ENCODE measurements at regions not wholly inside any gene's neighbourhood (a gene's known extent, or its start where the extent isn't known, plus 50 kb on each side); places are given as distances from the start of the nearest gene placed in this dataset.
"Not testable (repeated sequence)": the region's sequence is repeated elsewhere in the genome, so short reads cannot be mapped to it uniquely, and the experiment has no call there.

DNA sequence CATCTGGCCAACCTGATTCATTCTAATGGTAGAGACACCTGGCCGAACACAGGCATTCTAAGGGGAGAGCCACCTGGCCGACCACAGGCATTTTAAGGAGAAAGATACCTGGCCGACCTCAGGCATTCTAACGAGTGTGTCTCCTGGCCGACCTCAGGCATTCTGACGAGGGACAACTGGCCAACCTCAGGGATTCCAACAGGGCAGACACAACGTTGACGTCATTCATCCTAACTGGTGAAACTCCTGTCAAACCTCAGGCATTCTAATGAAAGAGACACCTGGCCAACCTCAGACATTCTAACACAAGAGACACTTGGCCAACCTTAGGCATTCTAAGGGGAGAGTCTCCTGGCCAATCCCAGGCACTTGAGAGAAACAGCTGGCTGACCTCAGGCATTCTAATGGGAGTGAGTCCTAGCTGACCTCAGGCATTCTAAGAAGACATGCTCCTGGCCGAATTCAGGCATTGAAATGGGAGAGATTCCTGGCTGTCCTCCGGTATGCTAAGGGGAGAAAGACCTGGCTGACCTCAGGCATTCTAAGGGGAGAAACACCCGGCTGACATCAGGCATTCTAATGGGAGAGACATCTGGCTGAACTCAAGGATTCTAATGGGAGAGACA is 1352.5 kb downstream of the UQCRFS1 start:
- Histone ChIP-seq H3K36me3 (ENCODE audit: control insufficient read depth in 5 of 5, insufficient read depth in 5 of 5, low read length in 5 of 5) (no peaks in the 10 kb centered on the region), H3K9me3 (ENCODE audit: control insufficient read depth in 5 of 5, low read length in 5 of 5) (peaks cover 11 to 49% (median 44%) of the 10 kb centered on the region in 5 donors), H3K9ac (ENCODE audit: low read length in 5 of 5) (no peak overlapping the region), H3K4me3 (ENCODE audit: low read depth in 1 of 5, low read length in 5 of 5) (peak overlapping the region in 2 of 5 donors; percentile 8 to 45), H3K27ac (ENCODE audit: low read depth, low read length) (no peak overlapping the region), H3K4me1 (ENCODE audit: control insufficient read depth in 5 of 5, insufficient read depth in 5 of 5, low read length in 5 of 5) (no peaks in the 10 kb centered on the region), H3K27me3 (ENCODE audit: control insufficient read depth in 5 of 5, insufficient read depth in 4 of 5, low read length in 5 of 5) (no peaks in the 10 kb centered on the region)

DNA sequence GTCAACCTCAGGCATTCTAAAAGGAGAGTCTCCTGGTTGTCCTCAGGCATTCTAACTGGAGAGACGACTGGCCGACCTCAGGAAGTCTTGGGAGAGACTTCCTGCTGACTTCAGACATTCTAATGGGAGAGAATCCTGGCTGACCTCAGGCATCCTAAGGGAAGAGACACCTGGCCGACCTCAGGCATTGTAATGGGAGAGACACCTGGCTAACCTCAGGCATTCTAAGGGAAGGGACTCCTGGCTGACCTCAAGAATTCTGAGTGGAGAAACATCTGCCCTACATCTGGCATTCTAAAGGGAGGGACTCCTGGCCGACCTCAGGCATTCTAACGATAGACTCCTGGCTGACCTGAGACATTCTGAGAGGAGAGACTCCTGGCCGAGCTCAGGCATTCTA is 1353.3 kb downstream of the UQCRFS1 start:
- H3K9me3 ChIP-seq (ENCODE audit: control insufficient read depth in 5 of 5, low read length in 5 of 5) = peaks cover 11 to 49% (median 44%) of the 10 kb centered on the region in 5 donors
- H3K4me3 ChIP-seq (ENCODE audit: low read depth in 1 of 5, low read length in 5 of 5) = peak overlapping the region in 2 of 5 donors; percentile 13 to 45
- H3K4me1 ChIP-seq (ENCODE audit: control insufficient read depth in 5 of 5, insufficient read depth in 5 of 5, low read length in 5 of 5) = no peaks in the 10 kb centered on the region
- H3K27me3 ChIP-seq (ENCODE audit: control insufficient read depth in 5 of 5, insufficient read depth in 4 of 5, low read length in 5 of 5) = no peaks in the 10 kb centered on the region
- no peak overlapping the region for H3K9ac ChIP-seq (ENCODE audit: low read length in 5 of 5)
- no peaks in the 10 kb centered on the region for H3K36me3 ChIP-seq (ENCODE audit: control insufficient read depth in 5 of 5, insufficient read depth in 5 of 5, low read length in 5 of 5)
- H3K27ac ChIP-seq (ENCODE audit: low read depth, low read length) = no peak overlapping the region

DNA sequence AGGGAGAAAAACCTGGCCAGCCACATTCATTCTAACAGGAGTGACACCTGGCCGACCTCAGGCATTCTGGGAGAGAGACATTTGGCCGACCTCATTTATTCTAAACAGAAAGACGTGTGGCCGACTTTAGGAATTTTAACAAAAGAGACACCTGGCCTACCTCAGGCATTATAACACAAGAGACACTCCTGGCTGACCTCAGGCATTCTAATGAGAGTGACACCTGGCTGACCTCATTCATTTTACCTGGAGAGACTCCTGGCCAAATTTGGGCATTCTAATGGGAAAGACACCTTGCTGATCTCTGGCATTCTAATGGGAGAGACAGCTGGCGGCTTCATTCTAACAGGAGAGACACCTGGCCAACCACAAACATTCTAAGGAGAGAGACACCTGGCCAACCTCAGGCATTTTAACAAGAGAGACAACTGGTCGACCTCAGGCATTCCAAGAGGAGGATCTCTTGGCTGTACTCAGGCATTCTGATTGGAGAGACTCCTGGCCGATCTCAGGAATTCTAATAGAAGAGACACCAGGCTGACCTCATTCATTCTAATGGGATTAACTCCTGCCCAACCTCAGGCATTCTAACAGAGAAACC is 1353.9 kb downstream of the UQCRFS1 start:
- H3K9ac ChIP-seq (ENCODE audit: low read length in 5 of 5) = no peak overlapping the region
- H3K36me3 ChIP-seq (ENCODE audit: control insufficient read depth in 5 of 5, insufficient read depth in 5 of 5, low read length in 5 of 5) = no peaks in the 10 kb centered on the region
- peak overlapping the region in 4 of 5 donors; percentile 13 to 45 (median 20) for H3K4me3 ChIP-seq (ENCODE audit: low read depth in 1 of 5, low read length in 5 of 5)
- H3K27ac ChIP-seq (ENCODE audit: low read depth, low read length) = no peak overlapping the region
- H3K4me1 ChIP-seq (ENCODE audit: control insufficient read depth in 5 of 5, insufficient read depth in 5 of 5, low read length in 5 of 5) = no peaks in the 10 kb centered on the region
- peaks cover 11 to 49% (median 44%) of the 10 kb centered on the region in 5 donors for H3K9me3 ChIP-seq (ENCODE audit: control insufficient read depth in 5 of 5, low read length in 5 of 5)
- no peaks in the 10 kb centered on the region for H3K27me3 ChIP-seq (ENCODE audit: control insufficient read depth in 5 of 5, insufficient read depth in 4 of 5, low read length in 5 of 5)

DNA sequence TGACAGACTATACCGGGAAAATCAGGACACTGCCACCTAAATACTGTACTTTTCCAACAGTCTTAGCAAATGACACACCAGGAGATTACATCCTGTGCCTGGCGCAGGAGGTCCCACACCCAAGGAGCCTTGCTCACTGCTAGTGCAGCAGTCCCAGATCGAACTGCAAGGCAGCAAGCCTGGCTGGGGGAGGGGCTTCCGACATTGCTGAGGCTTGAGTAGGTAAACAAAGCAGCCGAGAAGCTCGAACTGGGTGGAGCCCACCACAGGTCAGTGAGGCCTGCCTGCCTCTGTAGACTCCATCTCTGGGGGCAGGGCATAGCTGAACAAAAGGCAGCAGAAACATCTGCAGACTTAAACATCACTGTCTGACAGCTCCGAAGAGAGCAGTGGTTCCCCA is 1360.0 kb downstream of the UQCRFS1 start:
- H3K27ac ChIP-seq (ENCODE audit: low read depth, low read length); H3K27me3 ChIP-seq (ENCODE audit: control insufficient read depth in 5 of 5, insufficient read depth in 4 of 5, low read length in 5 of 5); H3K4me3 ChIP-seq (ENCODE audit: low read depth in 1 of 5, low read length in 5 of 5); H3K9ac ChIP-seq (ENCODE audit: low read length in 5 of 5); H3K36me3 ChIP-seq (ENCODE audit: control insufficient read depth in 5 of 5, insufficient read depth in 5 of 5, low read length in 5 of 5); H3K4me1 ChIP-seq (ENCODE audit: control insufficient read depth in 5 of 5, insufficient read depth in 5 of 5, low read length in 5 of 5): not testable (repeated sequence)
- peaks cover 2 to 45% (median 38%) of the 10 kb centered on the region in 5 donors for H3K9me3 ChIP-seq (ENCODE audit: control insufficient read depth in 5 of 5, low read length in 5 of 5)

DNA sequence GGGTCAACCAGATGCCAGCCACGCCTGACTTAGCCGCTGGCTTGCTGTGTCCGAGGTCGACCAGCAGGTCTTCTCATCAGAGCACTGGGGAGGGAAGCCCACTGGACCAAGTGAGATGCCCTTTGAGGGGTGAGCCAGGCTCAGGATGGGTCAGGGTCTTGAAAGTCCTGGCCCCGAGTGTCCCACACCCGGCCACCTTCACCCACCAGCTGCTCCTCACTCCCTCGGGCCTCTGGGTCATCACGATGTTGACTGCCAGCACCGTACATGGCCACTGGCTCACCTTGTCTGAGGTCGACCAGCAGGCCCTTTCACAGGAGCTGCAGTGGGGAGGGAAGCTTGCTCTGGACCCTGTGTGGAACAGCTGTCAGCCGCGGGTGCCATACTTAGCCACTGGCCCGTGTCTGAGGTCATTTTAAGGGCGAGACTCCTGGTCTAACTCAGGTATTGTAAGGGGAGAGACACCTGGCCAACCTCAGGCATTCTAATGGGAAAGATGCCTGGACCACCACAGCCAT is 1361.3 kb downstream of the UQCRFS1 start:
- H3K4me3 ChIP-seq (ENCODE audit: low read depth in 1 of 5, low read length in 5 of 5) = peak overlapping the region in 2 of 5 donors; percentile 22 to 39
- H3K27ac ChIP-seq (ENCODE audit: low read depth, low read length) = no peak overlapping the region
- peaks cover 0 to 3% (median 0%) of the 10 kb centered on the region in 5 donors for H3K36me3 ChIP-seq (ENCODE audit: control insufficient read depth in 5 of 5, insufficient read depth in 5 of 5, low read length in 5 of 5)
- H3K9me3 ChIP-seq (ENCODE audit: control insufficient read depth in 5 of 5, low read length in 5 of 5) = peaks cover 2 to 45% (median 39%) of the 10 kb centered on the region in 5 donors
- H3K27me3 ChIP-seq (ENCODE audit: control insufficient read depth in 5 of 5, insufficient read depth in 4 of 5, low read length in 5 of 5) = no peaks in the 10 kb centered on the region
- no peak overlapping the region for H3K9ac ChIP-seq (ENCODE audit: low read length in 5 of 5)
- H3K4me1 ChIP-seq (ENCODE audit: control insufficient read depth in 5 of 5, insufficient read depth in 5 of 5, low read length in 5 of 5) = no peaks in the 10 kb centered on the region

DNA sequence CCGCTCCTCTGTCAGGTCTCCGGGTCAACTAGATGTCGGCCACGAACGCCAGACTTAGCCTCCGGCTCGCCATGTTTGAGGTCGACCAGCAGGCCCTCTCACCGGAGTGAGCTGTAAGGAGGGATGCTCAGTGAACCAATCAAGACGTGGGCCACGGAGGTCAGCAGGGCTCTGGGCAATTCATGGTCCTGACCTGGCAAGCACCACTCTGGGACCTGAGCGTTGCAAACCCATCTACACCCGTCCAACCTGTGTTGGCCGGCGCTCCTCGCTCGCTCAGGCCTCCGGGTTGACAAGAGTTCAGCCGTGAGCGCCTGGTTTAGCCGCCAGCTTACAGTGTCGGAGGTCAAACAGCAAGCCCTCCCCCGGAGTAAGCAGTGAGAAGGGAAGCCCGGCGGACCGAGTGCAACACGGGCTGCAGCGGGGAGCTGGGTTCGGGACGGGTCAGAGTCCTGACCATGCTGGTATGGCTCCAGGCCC is 1361.9 kb downstream of the UQCRFS1 start:
- Histone ChIP-seq H3K27ac (ENCODE audit: low read depth, low read length) (no peak overlapping the region), H3K9ac (ENCODE audit: low read length in 5 of 5) (no peak overlapping the region), H3K9me3 (ENCODE audit: control insufficient read depth in 5 of 5, low read length in 5 of 5) (peaks cover 2 to 50% (median 40%) of the 10 kb centered on the region in 5 donors), H3K27me3 (ENCODE audit: control insufficient read depth in 5 of 5, insufficient read depth in 4 of 5, low read length in 5 of 5) (no peaks in the 10 kb centered on the region), H3K4me3 (ENCODE audit: low read depth in 1 of 5, low read length in 5 of 5) (peak overlapping the region in 1 of 5 donors; percentile 13), H3K4me1 (ENCODE audit: control insufficient read depth in 5 of 5, insufficient read depth in 5 of 5, low read length in 5 of 5) (no peaks in the 10 kb centered on the region), H3K36me3 (ENCODE audit: control insufficient read depth in 5 of 5, insufficient read depth in 5 of 5, low read length in 5 of 5) (peaks cover 0 to 3% (median 0%) of the 10 kb centered on the region in 5 donors)

DNA sequence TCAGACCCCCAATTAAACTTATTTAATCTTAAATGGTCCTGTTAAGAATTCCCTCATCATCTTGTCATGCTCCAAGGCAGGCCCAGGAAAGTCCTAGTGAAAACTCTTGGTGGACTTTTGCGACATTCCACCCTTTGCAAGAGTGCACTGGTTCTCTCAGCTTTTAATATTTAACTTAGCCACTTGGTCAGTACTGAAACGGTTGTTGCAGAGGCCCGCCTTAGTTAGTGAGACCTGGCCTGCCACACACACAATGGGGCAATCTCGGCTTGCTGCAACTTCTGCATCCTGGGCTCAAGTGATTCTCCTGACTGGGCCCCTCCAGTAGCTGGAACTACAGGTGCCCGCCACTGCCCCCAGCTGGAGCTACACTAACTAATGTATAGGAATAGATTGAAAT is 1366.0 kb downstream of the UQCRFS1 start:
- H3K36me3 ChIP-seq (ENCODE audit: control insufficient read depth in 5 of 5, insufficient read depth in 5 of 5, low read length in 5 of 5) = peaks cover 0 to 3% (median 0%) of the 10 kb centered on the region in 5 donors
- H3K27me3 ChIP-seq (ENCODE audit: control insufficient read depth in 5 of 5, insufficient read depth in 4 of 5, low read length in 5 of 5) = no peaks in the 10 kb centered on the region
- no peak overlapping the region for H3K9ac ChIP-seq (ENCODE audit: low read length in 5 of 5)
- no peak overlapping the region for H3K4me3 ChIP-seq (ENCODE audit: low read depth in 1 of 5, low read length in 5 of 5)
- peaks cover 0 to 48% (median 35%) of the 10 kb centered on the region in 5 donors for H3K9me3 ChIP-seq (ENCODE audit: control insufficient read depth in 5 of 5, low read length in 5 of 5)
- H3K27ac ChIP-seq (ENCODE audit: low read depth, low read length) = no peak overlapping the region
- no peaks in the 10 kb centered on the region for H3K4me1 ChIP-seq (ENCODE audit: control insufficient read depth in 5 of 5, insufficient read depth in 5 of 5, low read length in 5 of 5)

DNA sequence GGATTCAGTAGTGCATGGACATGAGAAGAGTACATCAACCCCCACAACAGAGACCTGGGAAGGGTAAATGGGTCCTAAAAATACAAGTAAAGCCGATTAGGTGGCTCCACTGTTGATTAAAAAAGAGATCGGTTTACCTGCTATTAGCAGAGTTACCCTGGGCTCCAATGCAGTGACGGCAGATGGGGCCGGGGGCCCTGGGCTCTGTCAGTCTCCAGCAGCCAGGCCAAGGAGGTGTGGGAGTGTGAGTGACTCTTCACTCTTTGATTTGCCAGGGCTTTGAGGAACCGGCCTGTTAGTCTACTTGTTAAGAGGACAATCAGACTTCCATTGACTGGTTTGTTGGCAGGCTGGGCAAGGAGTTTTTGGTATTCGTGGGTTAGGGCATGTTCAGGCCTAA is 1368.7 kb downstream of the UQCRFS1 start:
- no peaks in the 10 kb centered on the region for H3K27me3 ChIP-seq (ENCODE audit: control insufficient read depth in 5 of 5, insufficient read depth in 4 of 5, low read length in 5 of 5)
- no peak overlapping the region for H3K27ac ChIP-seq (ENCODE audit: low read depth, low read length)
- no peak overlapping the region for H3K9ac ChIP-seq (ENCODE audit: low read length in 5 of 5)
- H3K4me3 ChIP-seq (ENCODE audit: low read depth in 1 of 5, low read length in 5 of 5) = no peak overlapping the region
- no peaks in the 10 kb centered on the region for H3K36me3 ChIP-seq (ENCODE audit: control insufficient read depth in 5 of 5, insufficient read depth in 5 of 5, low read length in 5 of 5)
- no peaks in the 10 kb centered on the region for H3K4me1 ChIP-seq (ENCODE audit: control insufficient read depth in 5 of 5, insufficient read depth in 5 of 5, low read length in 5 of 5)
- peaks cover 0 to 25% (median 15%) of the 10 kb centered on the region in 5 donors for H3K9me3 ChIP-seq (ENCODE audit: control insufficient read depth in 5 of 5, low read length in 5 of 5)

DNA sequence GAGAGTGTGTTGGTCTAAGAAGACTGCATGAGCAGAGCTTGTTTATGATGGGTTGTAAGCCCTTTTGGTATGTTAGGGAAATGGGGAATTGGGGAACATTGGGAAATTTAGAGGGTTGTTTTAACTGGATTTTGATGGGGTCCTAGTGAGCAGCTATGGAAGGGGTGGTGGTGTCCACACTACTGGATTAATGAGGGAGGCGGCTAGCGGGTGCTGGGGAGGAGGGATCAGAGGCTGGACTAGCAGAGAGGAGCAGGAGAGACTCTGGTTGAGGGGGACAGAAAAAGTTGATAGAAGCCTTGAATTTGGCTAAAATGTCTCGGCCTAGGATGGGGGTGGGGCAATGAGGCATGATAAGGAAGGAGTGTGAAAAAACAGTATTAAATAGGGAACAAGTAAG is 1369.1 kb downstream of the UQCRFS1 start:
- H3K27ac ChIP-seq (ENCODE audit: low read depth, low read length) = no peak overlapping the region
- peaks cover 0 to 22% (median 15%) of the 10 kb centered on the region in 5 donors for H3K9me3 ChIP-seq (ENCODE audit: control insufficient read depth in 5 of 5, low read length in 5 of 5)
- H3K4me3 ChIP-seq (ENCODE audit: low read depth in 1 of 5, low read length in 5 of 5) = no peak overlapping the region
- no peaks in the 10 kb centered on the region for H3K27me3 ChIP-seq (ENCODE audit: control insufficient read depth in 5 of 5, insufficient read depth in 4 of 5, low read length in 5 of 5)
- H3K4me1 ChIP-seq (ENCODE audit: control insufficient read depth in 5 of 5, insufficient read depth in 5 of 5, low read length in 5 of 5) = no peaks in the 10 kb centered on the region
- no peak overlapping the region for H3K9ac ChIP-seq (ENCODE audit: low read length in 5 of 5)
- H3K36me3 ChIP-seq (ENCODE audit: control insufficient read depth in 5 of 5, insufficient read depth in 5 of 5, low read length in 5 of 5) = no peaks in the 10 kb centered on the region

DNA sequence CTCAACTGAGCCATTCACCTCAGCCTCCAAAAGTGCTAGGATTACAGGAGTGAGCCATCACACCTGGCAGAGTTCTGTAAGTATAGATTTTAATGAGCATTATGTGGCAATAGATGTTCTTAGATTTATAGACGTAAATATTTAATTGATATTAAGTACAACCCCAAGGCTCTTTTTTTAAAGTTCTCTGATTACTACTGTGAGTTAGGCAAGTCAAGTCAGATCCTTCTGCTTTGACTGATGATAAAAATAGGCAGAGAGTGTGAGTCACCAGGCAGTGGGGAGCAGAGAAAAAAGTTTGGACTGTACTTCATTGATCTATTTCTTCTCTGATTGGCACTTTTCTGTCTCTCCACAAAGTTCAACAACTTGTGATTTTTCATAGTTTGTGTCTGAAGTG is 1379.9 kb downstream of the UQCRFS1 start:
- H3K27ac ChIP-seq (ENCODE audit: low read depth, low read length) = no peak overlapping the region
- H3K27me3 ChIP-seq (ENCODE audit: control insufficient read depth in 5 of 5, insufficient read depth in 4 of 5, low read length in 5 of 5) = no peaks in the 10 kb centered on the region
- H3K9ac ChIP-seq (ENCODE audit: low read length in 5 of 5) = no peak overlapping the region
- H3K9me3 ChIP-seq (ENCODE audit: control insufficient read depth in 5 of 5, low read length in 5 of 5) = no peaks in the 10 kb centered on the region
- no peaks in the 10 kb centered on the region for H3K36me3 ChIP-seq (ENCODE audit: control insufficient read depth in 5 of 5, insufficient read depth in 5 of 5, low read length in 5 of 5)
- H3K4me3 ChIP-seq (ENCODE audit: low read depth in 1 of 5, low read length in 5 of 5) = no peak overlapping the region
- H3K4me1 ChIP-seq (ENCODE audit: control insufficient read depth in 5 of 5, insufficient read depth in 5 of 5, low read length in 5 of 5) = no peaks in the 10 kb centered on the region
